ENCODE measurements at regions not wholly inside any gene's neighbourhood (a gene's known extent, or its start where the extent isn't known, plus 50 kb on each side); places are given as distances from the start of the nearest gene placed in this dataset.

GRCh38 chr4:116328261-116328860 is 757.0 kb downstream of the TRAM1L1 start:
- H3K4me3 ChIP-seq (ENCODE audit: low read depth, low read length) = no peak overlapping the region
- DNase-seq (ENCODE audit: low read depth) = no peak
- TF ChIP-seq CTCF (IDR thresholded peaks at IDR 0.05; ENCODE audit: control insufficient read depth, extremely low read depth, insufficient read depth) = no peak

GRCh38 chr4:116323606-116324005 is 761.8 kb downstream of the TRAM1L1 start:
- no peak overlapping the region for H3K4me3 ChIP-seq (ENCODE audit: low read depth, low read length)
- DNase-seq (ENCODE audit: low read depth) = no peak
- TF ChIP-seq CTCF (IDR thresholded peaks at IDR 0.05; ENCODE audit: control insufficient read depth, extremely low read depth, insufficient read depth) = no peak

- no peak overlapping the region for H3K4me3 ChIP-seq (ENCODE audit: low read depth, low read length)
- no peak for TF ChIP-seq CTCF (IDR thresholded peaks at IDR 0.05; ENCODE audit: control insufficient read depth, extremely low read depth, insufficient read depth)
- DNase-seq (ENCODE audit: low read depth) = no peak
These were observed 763.9 kb downstream of the TRAM1L1 start for GRCh38 chr4:116321471-116321870.

GRCh38 chr4:116320859-116321258 is 764.5 kb downstream of the TRAM1L1 start:
- H3K4me3 ChIP-seq (ENCODE audit: low read depth, low read length) = no peak overlapping the region
- TF ChIP-seq CTCF (IDR thresholded peaks at IDR 0.05; ENCODE audit: control insufficient read depth, extremely low read depth, insufficient read depth) = no peak
- DNase-seq (ENCODE audit: low read depth) = no peak

- H3K4me3 ChIP-seq (ENCODE audit: low read depth, low read length) = no peak overlapping the region
- no peak for DNase-seq (ENCODE audit: low read depth)
- TF ChIP-seq CTCF (IDR thresholded peaks at IDR 0.05; ENCODE audit: control insufficient read depth, extremely low read depth, insufficient read depth) = no peak
These were observed 781.6 kb downstream of the TRAM1L1 start for GRCh38 chr4:116303736-116304188.

GRCh38 chr4:116302990-116303735 is 782.2 kb downstream of the TRAM1L1 start:
- DNase-seq (ENCODE audit: low read depth) = no peak
- no peak overlapping the region for H3K4me3 ChIP-seq (ENCODE audit: low read depth, low read length)
- TF ChIP-seq CTCF (IDR thresholded peaks at IDR 0.05; ENCODE audit: control insufficient read depth, extremely low read depth, insufficient read depth) = no peak

All from LNCaP clone FGC (cell line).